Upper lobe of left lung (tissue), 4 donors: ENCODE measurements at regions not wholly inside any gene's neighbourhood (a gene's known extent, or its start where the extent isn't known, plus 50 kb on each side); places are given as distances from the start of the nearest gene placed in this dataset.

Experiments used
- EP300 ChIP-seq, 4 donors: sonication (generic); formaldehyde crosslinking; IDR thresholded peaks; one replicate each; pipeline ENCODE4 v1.5.1; 2017; ENCODE audit warnings: antibody characterized with exemption in 4 of 4, control low read depth in 2 of 4
- POLR2A ChIP-seq, 4 donors: fragments of 450-650 bp; IDR thresholded peaks; one replicate each; pipeline ENCODE4 v1.5.1; 2016 to 2017; ENCODE audit warnings: antibody characterized with exemption in 4 of 4, mild to moderate bottlenecking in 2 of 4
- POLR2AphosphoS5 ChIP-seq, 2 donors: sonication (generic); formaldehyde crosslinking; IDR thresholded peaks; one replicate each; pipeline ENCODE4 v1.5.1; 2017; ENCODE audit warnings: antibody characterized with exemption in 2 of 2
- TF ChIP-seq, protein P1 (sequence below), 6 experiments: fragments of 450-650 bp in 4 of 6; fragments of 200-600 bp in 2 of 6; sonication (generic) in 2 of 6; IDR thresholded peaks; one replicate each; pipeline ENCODE4 v1.5.1; 2016 to 2019; ENCODE audit warnings: antibody characterized with exemption in 6 of 6

DNA sequence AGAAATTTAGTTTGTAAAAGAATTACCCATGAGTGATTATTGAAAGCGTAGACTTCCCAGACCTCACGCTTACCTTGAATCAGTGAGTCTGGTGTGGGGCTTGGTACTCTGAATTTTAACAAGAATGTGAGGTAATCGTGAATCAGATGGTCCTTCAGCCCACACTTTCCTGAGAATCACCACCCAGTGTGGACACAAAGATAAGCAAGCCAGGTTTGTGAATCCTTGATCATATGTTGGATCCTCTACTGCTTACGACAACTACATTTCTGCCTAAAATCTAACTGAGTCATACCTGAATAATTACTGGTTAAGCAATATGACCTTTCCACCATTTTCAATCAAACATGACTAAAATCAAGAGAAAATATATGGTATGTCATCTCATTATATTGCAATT, 589.3 kb downstream of the TFAP2A start:
- TF ChIP-seq, protein P1, sequence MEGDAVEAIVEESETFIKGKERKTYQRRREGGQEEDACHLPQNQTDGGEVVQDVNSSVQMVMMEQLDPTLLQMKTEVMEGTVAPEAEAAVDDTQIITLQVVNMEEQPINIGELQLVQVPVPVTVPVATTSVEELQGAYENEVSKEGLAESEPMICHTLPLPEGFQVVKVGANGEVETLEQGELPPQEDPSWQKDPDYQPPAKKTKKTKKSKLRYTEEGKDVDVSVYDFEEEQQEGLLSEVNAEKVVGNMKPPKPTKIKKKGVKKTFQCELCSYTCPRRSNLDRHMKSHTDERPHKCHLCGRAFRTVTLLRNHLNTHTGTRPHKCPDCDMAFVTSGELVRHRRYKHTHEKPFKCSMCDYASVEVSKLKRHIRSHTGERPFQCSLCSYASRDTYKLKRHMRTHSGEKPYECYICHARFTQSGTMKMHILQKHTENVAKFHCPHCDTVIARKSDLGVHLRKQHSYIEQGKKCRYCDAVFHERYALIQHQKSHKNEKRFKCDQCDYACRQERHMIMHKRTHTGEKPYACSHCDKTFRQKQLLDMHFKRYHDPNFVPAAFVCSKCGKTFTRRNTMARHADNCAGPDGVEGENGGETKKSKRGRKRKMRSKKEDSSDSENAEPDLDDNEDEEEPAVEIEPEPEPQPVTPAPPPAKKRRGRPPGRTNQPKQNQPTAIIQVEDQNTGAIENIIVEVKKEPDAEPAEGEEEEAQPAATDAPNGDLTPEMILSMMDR (IDR thresholded peaks at IDR 0.05), result no peak
- no peak for TF ChIP-seq POLR2AphosphoS5 (IDR thresholded peaks at IDR 0.05)
- no peak for TF ChIP-seq POLR2A (IDR thresholded peaks at IDR 0.05)
- no peak for TF ChIP-seq EP300 (IDR thresholded peaks at IDR 0.05)
